ENCODE measurements at regions not wholly inside any gene's neighbourhood (a gene's known extent, or its start where the extent isn't known, plus 50 kb on each side); places are given as distances from the start of the nearest gene placed in this dataset.

GRCh38 chr5:86977190-86977589 lies 290.5 kb upstream of the RASA1 start:
- TF ChIP-seq CTCF (IDR thresholded peaks at IDR 0.05; ENCODE audit: insufficient read depth, low read length) (no peak), POLR2AphosphoS5 (IDR thresholded peaks at IDR 0.05; ENCODE audit: low read depth) (no peak), REST (IDR thresholded peaks at IDR 0.05; ENCODE audit: insufficient replicate concordance, low read depth) (no peak), GABPA (IDR thresholded peaks at IDR 0.05; ENCODE audit: low read depth) (no peak), SPI1 (IDR thresholded peaks at IDR 0.05; ENCODE audit: borderline replicate concordance, low read depth) (no peak)

Data from HL-60 (cell line).